ENCODE measurements at regions not wholly inside any gene's neighbourhood (a gene's known extent, or its start where the extent isn't known, plus 50 kb on each side); places are given as distances from the start of the nearest gene placed in this dataset.

- ATAC-seq (no peak), DNase-seq (no peak)
Measured at GRCh38 chr4:45646885-45647590, 476.8 kb downstream of the GABRG1 start.

- no peak for DNase-seq
- no peak for ATAC-seq
Measured at GRCh38 chr4:45640281-45640680, 483.6 kb downstream of the GABRG1 start.

GRCh38 chr4:45638641-45639040, 485.2 kb downstream of the GABRG1 start:
- no peak for ATAC-seq

GRCh38 chr4:45636175-45636574, 487.7 kb downstream of the GABRG1 start:
- ATAC-seq (no peak), DNase-seq (no peak)

More at GRCh38 chr4:45638641-45639040, 485.2 kb downstream of the GABRG1 start:
- no peak for DNase-seq

GRCh38 chr4:45629717-45630116, 494.1 kb downstream of the GABRG1 start:
- ATAC-seq (no peak), DNase-seq (no peak)

GRCh38 chr4:45621971-45622370, 501.9 kb downstream of the GABRG1 start:
- DNase-seq (no peak), ATAC-seq (no peak)

GRCh38 chr4:45620808-45621207, 503.0 kb downstream of the GABRG1 start:
- no peak for DNase-seq
- ATAC-seq = no peak

- DNase-seq = no peak
- no peak for ATAC-seq
Measured at GRCh38 chr4:45596379-45597101, 527.3 kb downstream of the GABRG1 start.

GRCh38 chr4:45580334-45580733, 543.5 kb downstream of the GABRG1 start:
- no peak for ATAC-seq
- no peak for DNase-seq

GRCh38 chr4:45578874-45579273, 545.0 kb downstream of the GABRG1 start:
- DNase-seq (no peak), ATAC-seq (no peak)

GRCh38 chr4:45576275-45576674, 547.6 kb downstream of the GABRG1 start:
- ATAC-seq = no peak
- no peak for DNase-seq

- no peak for ATAC-seq
- no peak for DNase-seq
Measured at GRCh38 chr4:45569619-45570018, 554.2 kb downstream of the GABRG1 start.

- no peak for DNase-seq
- ATAC-seq = no peak
Measured at GRCh38 chr4:45568694-45569093, 555.2 kb downstream of the GABRG1 start.

- no peak for ATAC-seq
- DNase-seq = no peak
Measured at GRCh38 chr4:45566896-45567603, 556.8 kb downstream of the GABRG1 start.

- DNase-seq (no peak), ATAC-seq (no peak)
Measured at GRCh38 chr4:45554423-45554822, 569.4 kb downstream of the GABRG1 start.

- no peak for DNase-seq
- no peak for ATAC-seq
Measured at GRCh38 chr4:45550766-45551366, 573.0 kb downstream of the GABRG1 start.

- no peak for ATAC-seq
- no peak for DNase-seq
Measured at GRCh38 chr4:45539142-45539814, 584.6 kb downstream of the GABRG1 start.

- ATAC-seq = no peak
- no peak for DNase-seq
Measured at GRCh38 chr4:45530498-45530897, 593.4 kb downstream of the GABRG1 start.

GRCh38 chr4:45527160-45527559, 596.7 kb downstream of the GABRG1 start:
- no peak for ATAC-seq
- no peak for DNase-seq

GRCh38 chr4:45518832-45519231, 605.0 kb downstream of the GABRG1 start:
- no peak for ATAC-seq
- no peak for DNase-seq

- no peak for ATAC-seq
- no peak for DNase-seq
Measured at GRCh38 chr4:45502471-45502870, 621.4 kb downstream of the GABRG1 start.

- no peak for ATAC-seq
- no peak for DNase-seq
Measured at GRCh38 chr4:45484740-45485139, 639.1 kb downstream of the GABRG1 start.
